ENCODE measurements at regions not wholly inside any gene's neighbourhood (a gene's known extent, or its start where the extent isn't known, plus 50 kb on each side); places are given as distances from the start of the nearest gene placed in this dataset.

- TF ChIP-seq GATA3 (IDR thresholded peaks at IDR 0.05; ENCODE audit: low read depth, low read length) = no peak
- no peak for TF ChIP-seq GATA2 (IDR thresholded peaks at IDR 0.05; ENCODE audit: low read depth, low read length)
Measured at GRCh38 chr6:166826264-166826663, 130.1 kb downstream of the RNASET2 start.

- TF ChIP-seq GATA2 (IDR thresholded peaks at IDR 0.05; ENCODE audit: low read depth, low read length) (no peak), GATA3 (IDR thresholded peaks at IDR 0.05; ENCODE audit: low read depth, low read length) (no peak)
Measured at GRCh38 chr6:166825553-166826145, 130.7 kb downstream of the RNASET2 start.

- TF ChIP-seq GATA3 (IDR thresholded peaks at IDR 0.05; ENCODE audit: low read depth, low read length) = no peak
- TF ChIP-seq GATA2 (IDR thresholded peaks at IDR 0.05; ENCODE audit: low read depth, low read length) = no peak
Measured at GRCh38 chr6:166824880-166825250, 131.5 kb downstream of the RNASET2 start.

GRCh38 chr6:166824146-166824879 lies 132.0 kb downstream of the RNASET2 start:
- TF ChIP-seq GATA2 (IDR thresholded peaks at IDR 0.05; ENCODE audit: low read depth, low read length) (no peak), GATA3 (IDR thresholded peaks at IDR 0.05; ENCODE audit: low read depth, low read length) (no peak)

GRCh38 chr6:166822609-166823008 lies 133.7 kb downstream of the RNASET2 start:
- TF ChIP-seq GATA3 (IDR thresholded peaks at IDR 0.05; ENCODE audit: low read depth, low read length) (no peak), GATA2 (IDR thresholded peaks at IDR 0.05; ENCODE audit: low read depth, low read length) (no peak)

- TF ChIP-seq GATA3 (IDR thresholded peaks at IDR 0.05; ENCODE audit: low read depth, low read length) (no peak), GATA2 (IDR thresholded peaks at IDR 0.05; ENCODE audit: low read depth, low read length) (no peak)
Measured at GRCh38 chr6:166820483-166820882, 135.9 kb downstream of the RNASET2 start.

- no peak for TF ChIP-seq GATA2 (IDR thresholded peaks at IDR 0.05; ENCODE audit: low read depth, low read length)
- no peak for TF ChIP-seq GATA3 (IDR thresholded peaks at IDR 0.05; ENCODE audit: low read depth, low read length)
Measured at GRCh38 chr6:166820070-166820469, 136.3 kb downstream of the RNASET2 start.

GRCh38 chr6:166815629-166816028 lies 140.7 kb downstream of the RNASET2 start:
- TF ChIP-seq GATA3 (IDR thresholded peaks at IDR 0.05; ENCODE audit: low read depth, low read length) (no peak), GATA2 (IDR thresholded peaks at IDR 0.05; ENCODE audit: low read depth, low read length) (no peak)

- no peak for TF ChIP-seq GATA3 (IDR thresholded peaks at IDR 0.05; ENCODE audit: low read depth, low read length)
- no peak for TF ChIP-seq GATA2 (IDR thresholded peaks at IDR 0.05; ENCODE audit: low read depth, low read length)
Measured at GRCh38 chr6:166814390-166814789, 142.0 kb downstream of the RNASET2 start.

GRCh38 chr6:166813461-166813860 lies 142.9 kb downstream of the RNASET2 start:
- TF ChIP-seq GATA3 (IDR thresholded peaks at IDR 0.05; ENCODE audit: low read depth, low read length) (no peak), GATA2 (IDR thresholded peaks at IDR 0.05; ENCODE audit: low read depth, low read length) (no peak)

- no peak for TF ChIP-seq GATA3 (IDR thresholded peaks at IDR 0.05; ENCODE audit: low read depth, low read length)
- TF ChIP-seq GATA2 (IDR thresholded peaks at IDR 0.05; ENCODE audit: low read depth, low read length) = no peak
Measured at GRCh38 chr6:166810864-166811263, 145.5 kb downstream of the RNASET2 start.

GRCh38 chr6:166809721-166810120 lies 146.6 kb downstream of the RNASET2 start:
- TF ChIP-seq GATA3 (IDR thresholded peaks at IDR 0.05; ENCODE audit: low read depth, low read length) = no peak
- no peak for TF ChIP-seq GATA2 (IDR thresholded peaks at IDR 0.05; ENCODE audit: low read depth, low read length)

GRCh38 chr6:166806962-166807757 lies 149.2 kb downstream of the RNASET2 start:
- TF ChIP-seq GATA3 (IDR thresholded peaks at IDR 0.05; ENCODE audit: low read depth, low read length) = no peak
- no peak for TF ChIP-seq GATA2 (IDR thresholded peaks at IDR 0.05; ENCODE audit: low read depth, low read length)

- TF ChIP-seq GATA3 (IDR thresholded peaks at IDR 0.05; ENCODE audit: low read depth, low read length) (no peak), GATA2 (IDR thresholded peaks at IDR 0.05; ENCODE audit: low read depth, low read length) (no peak)
Measured at GRCh38 chr6:166806217-166806838, 150.0 kb downstream of the RNASET2 start.
